ENCODE measurements at regions not wholly inside any gene's neighbourhood (a gene's known extent, or its start where the extent isn't known, plus 50 kb on each side); places are given as distances from the start of the nearest gene placed in this dataset.
"Not testable (repeated sequence)": the region's sequence is repeated elsewhere in the genome, so short reads cannot be mapped to it uniquely, and the experiment has no call there.

DNA sequence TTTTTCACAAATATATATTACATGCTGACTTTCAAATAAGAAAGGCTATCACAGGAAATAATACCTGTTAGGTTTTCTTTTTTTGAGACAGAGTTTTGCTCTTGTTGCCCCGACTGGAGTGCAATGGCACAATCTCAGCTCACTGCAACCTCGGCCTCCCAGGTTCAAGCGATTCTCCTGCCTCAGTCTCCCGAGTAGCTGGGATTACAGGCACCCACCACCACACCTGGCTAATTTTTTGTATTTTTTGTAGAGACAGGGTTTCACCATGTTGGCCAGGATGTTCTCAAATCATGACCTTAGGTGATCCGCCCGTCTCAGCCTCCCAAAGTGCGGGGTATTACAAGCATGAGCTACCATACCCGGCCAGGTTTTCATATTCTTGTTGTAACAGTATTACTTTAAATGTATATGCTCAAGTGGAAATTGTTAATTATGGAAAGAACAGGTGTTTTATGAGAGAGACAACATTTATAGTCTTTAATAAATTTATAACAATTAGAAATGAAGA is 92.3 kb upstream of the SLC39A10 start:
- not testable (repeated sequence) for H3K4me3 ChIP-seq (ENCODE audit: low read length); DNase-seq; H3K9me2 ChIP-seq (replicated peaks; ENCODE audit: insufficient read depth, low read length); H3K79me2 ChIP-seq (ENCODE audit: low read length); H4K20me1 ChIP-seq (ENCODE audit: insufficient read depth, low read depth, low read length); H3K36me3 ChIP-seq (ENCODE audit: insufficient read depth, low read length); H3K4me2 ChIP-seq (ENCODE audit: low read depth, low read length, poor library complexity, severe bottlenecking); H3K9ac ChIP-seq (ENCODE audit: low read length); H3K27me3 ChIP-seq (ENCODE audit: low read length); H3K9me3 ChIP-seq (ENCODE audit: low read length)
- Histone ChIP-seq H2AFZ (ENCODE audit: low read length) (peak overlapping the region; percentile 85), H3K4me1 (ENCODE audit: low read length) (peaks cover 55% of the 10 kb centered on the region), H3K27ac (ENCODE audit: low read length) (peak overlapping the region; percentile 81)

- no peaks in the 10 kb centered on the region for H3K27me3 ChIP-seq (ENCODE audit: low read length)
- peaks cover 58% of the 10 kb centered on the region for H3K4me1 ChIP-seq (ENCODE audit: low read length)
- no peaks in the 10 kb centered on the region for H4K20me1 ChIP-seq (ENCODE audit: insufficient read depth, low read depth, low read length)
- no peaks in the 10 kb centered on the region for H3K9me3 ChIP-seq (ENCODE audit: low read length)
- no peaks in the 10 kb centered on the region for H3K79me2 ChIP-seq (ENCODE audit: low read length)
- H2AFZ ChIP-seq (ENCODE audit: low read length): peak overlapping the region; percentile 85
- DNase-seq: peak; percentile 46
- H3K4me3 ChIP-seq (ENCODE audit: low read length): no peak overlapping the region
- no peaks in the 10 kb centered on the region for H3K9me2 ChIP-seq (replicated peaks; ENCODE audit: insufficient read depth, low read length)
- 0 out of 2 replicates have a peak overlapping the region, but pooled peaks have one; percentile 23 for H3K9ac ChIP-seq (ENCODE audit: low read length)
- H3K4me2 ChIP-seq (ENCODE audit: low read depth, low read length, poor library complexity, severe bottlenecking): no peak overlapping the region
- no peaks in the 10 kb centered on the region for H3K36me3 ChIP-seq (ENCODE audit: insufficient read depth, low read length)
- H3K27ac ChIP-seq (ENCODE audit: low read length): peak overlapping the region; percentile 81
Measured at GRCh38 chr2:195563857-195564512, 93.0 kb upstream of the SLC39A10 start.

DNA sequence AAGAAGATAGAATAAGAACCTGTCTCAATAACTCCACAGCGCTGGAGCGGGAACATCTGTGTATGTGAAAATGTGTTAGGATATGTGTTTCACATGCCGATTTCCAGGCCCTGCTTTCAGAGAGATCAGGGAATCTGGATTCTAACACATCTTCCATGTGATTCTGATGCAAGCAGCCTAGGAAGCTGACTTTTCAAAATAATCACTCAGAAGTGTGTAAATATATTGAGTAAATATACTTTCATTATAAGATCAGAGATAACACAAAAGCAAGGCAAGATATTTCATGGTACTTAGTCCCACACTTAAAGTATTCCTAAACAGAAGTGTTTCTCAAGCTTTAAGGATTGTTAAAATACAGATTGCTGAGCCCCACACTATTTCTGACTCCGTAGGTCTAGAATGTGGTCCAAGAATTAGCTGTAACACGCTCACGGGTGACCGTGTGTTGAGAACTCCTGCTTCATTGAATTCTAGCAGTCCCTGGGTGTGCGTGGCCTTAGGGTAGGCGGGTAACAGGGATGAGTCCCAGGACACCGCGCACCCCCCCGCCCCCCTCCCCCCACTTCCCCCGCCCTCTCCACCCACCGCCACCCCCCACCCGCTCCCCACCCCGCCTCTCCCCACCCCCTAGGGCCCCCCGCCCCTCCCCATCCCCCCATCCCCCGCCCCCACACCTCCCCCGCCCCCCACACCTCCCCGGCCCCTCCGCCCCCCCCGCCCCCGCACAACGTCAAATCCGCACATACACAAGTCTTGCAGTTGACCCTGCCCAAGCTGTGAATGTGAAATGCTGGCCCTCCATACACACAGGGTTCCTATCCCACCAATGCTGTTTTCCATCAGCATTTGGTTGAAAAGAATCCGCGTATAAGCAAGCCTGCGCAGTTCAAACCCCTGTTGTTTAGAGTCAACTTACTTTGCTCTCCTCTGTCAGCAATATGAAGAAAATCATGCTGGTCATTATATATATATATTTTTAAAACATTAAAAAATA is 94.2 kb upstream of the SLC39A10 start:
- H3K4me3 ChIP-seq (ENCODE audit: low read length): peak overlapping the region; percentile 52
- no peaks in the 10 kb centered on the region for H3K9me3 ChIP-seq (ENCODE audit: low read length)
- no peaks in the 10 kb centered on the region for H3K79me2 ChIP-seq (ENCODE audit: low read length)
- H3K9me2 ChIP-seq (replicated peaks; ENCODE audit: insufficient read depth, low read length): no peaks in the 10 kb centered on the region
- H2AFZ ChIP-seq (ENCODE audit: low read length): no peak overlapping the region
- peak overlapping the region; percentile 87 for H3K4me2 ChIP-seq (ENCODE audit: low read depth, low read length, poor library complexity, severe bottlenecking)
- peaks cover 62% of the 10 kb centered on the region for H3K4me1 ChIP-seq (ENCODE audit: low read length)
- H3K9ac ChIP-seq (ENCODE audit: low read length): peak overlapping the region; percentile 74
- H4K20me1 ChIP-seq (ENCODE audit: insufficient read depth, low read depth, low read length): no peaks in the 10 kb centered on the region
- no peaks in the 10 kb centered on the region for H3K36me3 ChIP-seq (ENCODE audit: insufficient read depth, low read length)
- H3K27me3 ChIP-seq (ENCODE audit: low read length): no peaks in the 10 kb centered on the region
- DNase-seq: peak; percentile 69
- peak overlapping the region; percentile 96 for H3K27ac ChIP-seq (ENCODE audit: low read length)

DNA sequence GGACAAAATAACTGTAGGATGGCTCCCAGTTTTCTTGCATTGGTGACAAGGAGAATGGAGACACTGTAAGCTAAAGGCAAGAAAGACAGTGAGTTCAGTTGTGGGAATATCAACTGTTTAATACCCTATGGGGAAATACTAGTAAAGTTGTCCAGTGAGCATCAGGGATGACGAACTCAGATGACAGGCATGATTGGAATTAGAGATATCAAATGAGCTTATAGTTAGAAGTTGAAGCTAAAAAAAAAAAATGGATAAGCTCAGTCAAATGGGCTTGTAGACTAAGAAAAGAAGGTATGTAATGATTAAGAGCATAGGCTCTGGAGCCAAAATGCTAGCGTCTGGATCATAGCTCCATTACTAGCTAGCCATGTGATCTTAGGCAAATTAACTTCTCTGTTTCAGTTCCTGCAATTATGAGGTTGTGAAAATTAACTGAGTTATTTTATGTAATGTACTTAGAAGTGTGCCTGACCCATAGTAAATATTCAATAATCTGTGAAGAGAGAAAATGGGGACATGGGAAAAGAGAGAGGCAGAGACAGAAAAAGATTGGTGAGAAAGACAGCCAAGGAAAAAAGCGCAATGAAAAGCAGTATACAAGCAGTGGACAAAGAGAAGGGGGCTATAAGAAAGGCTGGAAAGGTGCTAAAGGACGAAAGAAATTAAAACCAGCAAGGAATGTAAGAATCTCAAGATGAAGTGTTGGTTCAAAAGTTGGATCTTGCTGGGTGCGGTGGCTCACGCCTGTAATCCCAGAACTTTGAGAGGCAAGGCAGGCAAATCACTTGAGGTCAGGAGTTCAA is 95.7 kb upstream of the SLC39A10 start:
- H3K4me2 ChIP-seq (ENCODE audit: low read depth, low read length, poor library complexity, severe bottlenecking): peak overlapping the region; percentile 87
- no peak overlapping the region for H2AFZ ChIP-seq (ENCODE audit: low read length)
- peak overlapping the region; percentile 74 for H3K9ac ChIP-seq (ENCODE audit: low read length)
- H3K36me3 ChIP-seq (ENCODE audit: insufficient read depth, low read length): no peaks in the 10 kb centered on the region
- peak overlapping the region; percentile 52 for H3K4me3 ChIP-seq (ENCODE audit: low read length)
- H3K4me1 ChIP-seq (ENCODE audit: low read length): peaks cover 63% of the 10 kb centered on the region
- no peaks in the 10 kb centered on the region for H3K9me2 ChIP-seq (replicated peaks; ENCODE audit: insufficient read depth, low read length)
- no peaks in the 10 kb centered on the region for H3K27me3 ChIP-seq (ENCODE audit: low read length)
- no peaks in the 10 kb centered on the region for H3K79me2 ChIP-seq (ENCODE audit: low read length)
- peak; percentile 96 for DNase-seq
- peak overlapping the region; percentile 96 for H3K27ac ChIP-seq (ENCODE audit: low read length)
- H4K20me1 ChIP-seq (ENCODE audit: insufficient read depth, low read depth, low read length): no peaks in the 10 kb centered on the region
- no peaks in the 10 kb centered on the region for H3K9me3 ChIP-seq (ENCODE audit: low read length)

GRCh38 chr2:195560209-195560895 is 96.7 kb upstream of the SLC39A10 start:
- Histone ChIP-seq H3K27me3 (ENCODE audit: low read length) (no peaks in the 10 kb centered on the region), H2AFZ (ENCODE audit: low read length) (no peak overlapping the region), H3K79me2 (ENCODE audit: low read length) (no peaks in the 10 kb centered on the region), H3K4me3 (ENCODE audit: low read length) (peak overlapping the region; percentile 52), H3K27ac (ENCODE audit: low read length) (peak overlapping the region; percentile 96), H3K9me3 (ENCODE audit: low read length) (no peaks in the 10 kb centered on the region), H3K4me1 (ENCODE audit: low read length) (peaks cover 67% of the 10 kb centered on the region), H3K4me2 (ENCODE audit: low read depth, low read length, poor library complexity, severe bottlenecking) (peak overlapping the region; percentile 87), H3K9me2 (replicated peaks; ENCODE audit: insufficient read depth, low read length) (no peaks in the 10 kb centered on the region), H3K9ac (ENCODE audit: low read length) (peak overlapping the region; percentile 48), H3K36me3 (ENCODE audit: insufficient read depth, low read length) (no peaks in the 10 kb centered on the region), H4K20me1 (ENCODE audit: insufficient read depth, low read depth, low read length) (no peaks in the 10 kb centered on the region)
- peak; percentile 57 for DNase-seq

DNA sequence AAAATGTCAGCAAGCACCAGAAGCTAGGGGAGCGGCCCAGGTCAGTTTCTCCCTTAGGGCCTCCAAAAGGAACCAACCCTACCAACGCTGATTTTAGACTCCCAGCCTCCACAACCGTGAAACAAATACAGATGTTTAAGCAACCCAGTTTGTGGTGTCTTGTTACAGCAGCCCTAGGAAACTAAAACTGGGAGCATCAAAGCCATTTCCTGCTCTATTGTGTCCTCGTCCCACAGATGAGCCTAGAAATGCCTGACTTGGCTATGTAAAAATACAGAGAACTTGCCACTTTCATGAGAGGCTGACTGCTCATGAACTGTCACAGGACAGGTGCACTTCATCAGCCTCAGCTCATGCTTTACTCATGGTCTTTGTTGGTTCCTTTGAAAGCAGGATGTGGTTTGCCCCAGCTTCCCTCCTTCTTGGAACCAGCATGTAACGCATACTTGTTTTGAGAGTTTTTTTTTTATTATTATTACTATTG is 97.6 kb upstream of the SLC39A10 start:
- Histone ChIP-seq H3K27me3 (ENCODE audit: low read length) (no peaks in the 10 kb centered on the region), H4K20me1 (ENCODE audit: insufficient read depth, low read depth, low read length) (no peaks in the 10 kb centered on the region), H3K4me2 (ENCODE audit: low read depth, low read length, poor library complexity, severe bottlenecking) (peak overlapping the region; percentile 87), H2AFZ (ENCODE audit: low read length) (0 out of 2 replicates have a peak overlapping the region, but pooled peaks have one; percentile 8), H3K27ac (ENCODE audit: low read length) (peak overlapping the region; percentile 96), H3K4me3 (ENCODE audit: low read length) (no peak overlapping the region; the same call in 1 of the 2 replicates), H3K36me3 (ENCODE audit: insufficient read depth, low read length) (no peaks in the 10 kb centered on the region), H3K4me1 (ENCODE audit: low read length) (peaks cover 65% of the 10 kb centered on the region), H3K9me3 (ENCODE audit: low read length) (no peaks in the 10 kb centered on the region), H3K9ac (ENCODE audit: low read length) (peak overlapping the region; percentile 39), H3K9me2 (replicated peaks; ENCODE audit: insufficient read depth, low read length) (no peaks in the 10 kb centered on the region), H3K79me2 (ENCODE audit: low read length) (no peaks in the 10 kb centered on the region)
- peak; percentile 92 for DNase-seq

- Histone ChIP-seq H3K9me3 (ENCODE audit: low read length) (no peaks in the 10 kb centered on the region), H2AFZ (ENCODE audit: low read length) (peak overlapping the region; percentile 76), H3K9me2 (replicated peaks; ENCODE audit: insufficient read depth, low read length) (no peaks in the 10 kb centered on the region), H3K27me3 (ENCODE audit: low read length) (no peaks in the 10 kb centered on the region), H3K36me3 (ENCODE audit: insufficient read depth, low read length) (no peaks in the 10 kb centered on the region), H3K4me1 (ENCODE audit: low read length) (peaks cover 34% of the 10 kb centered on the region), H3K79me2 (ENCODE audit: low read length) (no peaks in the 10 kb centered on the region), H3K4me2 (ENCODE audit: low read depth, low read length, poor library complexity, severe bottlenecking) (no peak overlapping the region), H3K4me3 (ENCODE audit: low read length) (no peak overlapping the region), H3K9ac (ENCODE audit: low read length) (no peak overlapping the region), H4K20me1 (ENCODE audit: insufficient read depth, low read depth, low read length) (no peaks in the 10 kb centered on the region), H3K27ac (ENCODE audit: low read length) (peak overlapping the region; percentile 27)
- no peak for DNase-seq
Measured at GRCh38 chr2:195555971-195556370, 101.1 kb upstream of the SLC39A10 start.

All from Karpas-422 (cell line).